Effector memory CD8-positive, alpha-beta T cell (primary cell): ENCODE measurements at regions not wholly inside any gene's neighbourhood (a gene's known extent, or its start where the extent isn't known, plus 50 kb on each side); places are given as distances from the start of the nearest gene placed in this dataset.

ENCODE experiments used
- ATAC-seq: fragments of 150-1000 bp; cut with Tn5 transposase; replicated peaks from 2 replicates; pipeline ENCODE4 v1.10.0; 2021; ENCODE audit warnings: mild to moderate bottlenecking, moderate library complexity
- DNase-seq, 3 experiments: peaks; one replicate each; pipeline ENCODE4 v3.0.0; 2021
- H3K27ac Mint-ChIP-seq, 2 donors: one replicate each; pipeline ENCODE4 v1.8.0; 2022; ENCODE audit warnings: mild to moderate bottlenecking in 2 of 2, mixed read lengths in 2 of 2, moderate library complexity in 2 of 2
- H3K27me3 Mint-ChIP-seq, 2 donors: one replicate each; pipeline ENCODE4 v1.8.0; 2022; ENCODE audit warnings: mixed read lengths in 2 of 2
- H3K36me3 Mint-ChIP-seq: one replicate; pipeline ENCODE4 v1.8.0; 2022; ENCODE audit warnings: mild to moderate bottlenecking, moderate library complexity, mixed read lengths; ENCODE audit not compliant: insufficient read depth
- H3K4me1 Mint-ChIP-seq, 2 donors: one replicate each; pipeline ENCODE4 v1.8.0; 2022; ENCODE audit warnings: low read depth in 2 of 2, mixed read lengths in 2 of 2
- H3K4me3 Mint-ChIP-seq, 2 donors: one replicate each; pipeline ENCODE4 v1.8.0; 2022; ENCODE audit warnings: mild to moderate bottlenecking in 2 of 2, mixed read lengths in 2 of 2, moderate library complexity in 2 of 2
- H3K9me3 Mint-ChIP-seq, 2 donors: one replicate each; pipeline ENCODE4 v1.8.0; 2022; ENCODE audit warnings: mixed read lengths in 2 of 2

GRCh38 chr2:157159221-157159934, 98.1 kb upstream of the GALNT5 start:
- no peak for ATAC-seq
- Mint-ChIP-seq H3K36me3 (no peaks in the 10 kb centered on the region), H3K27me3 (peaks cover 0 to 10% of the 10 kb centered on the region in 2 donors), H3K4me3 (no peak overlapping the region), H3K9me3 (no peaks in the 10 kb centered on the region), H3K4me1 (no peaks in the 10 kb centered on the region), H3K27ac (no peak overlapping the region)
- no peak for DNase-seq

DNA sequence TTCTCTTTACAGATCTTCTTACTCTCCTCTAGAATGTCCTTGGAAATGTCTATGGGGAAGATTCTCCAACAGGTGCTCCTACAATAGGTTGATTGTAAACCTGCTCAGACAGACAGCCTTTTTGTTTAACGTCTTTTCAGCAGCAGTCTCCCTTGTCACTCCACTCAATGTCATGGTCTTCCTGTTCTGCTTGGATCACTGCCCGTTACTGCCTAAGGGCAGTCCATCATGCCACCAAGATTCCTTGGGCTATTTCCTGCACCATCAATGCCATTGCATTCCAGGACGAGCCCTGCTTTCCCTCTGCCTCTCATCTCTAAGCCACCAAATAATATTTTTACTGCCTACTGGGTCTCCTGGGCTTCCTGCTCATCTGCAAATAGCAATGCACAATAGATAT, 97.4 kb upstream of the GALNT5 start:
- H3K27me3 Mint-ChIP-seq = peaks cover 0 to 3% of the 10 kb centered on the region in 2 donors
- H3K4me1 Mint-ChIP-seq = no peaks in the 10 kb centered on the region
- no peak overlapping the region for H3K4me3 Mint-ChIP-seq
- H3K36me3 Mint-ChIP-seq = no peaks in the 10 kb centered on the region
- ATAC-seq = no peak
- no peak for DNase-seq
- H3K27ac Mint-ChIP-seq = no peak overlapping the region
- no peaks in the 10 kb centered on the region for H3K9me3 Mint-ChIP-seq

- no peak overlapping the region for H3K4me3 Mint-ChIP-seq
- H3K27me3 Mint-ChIP-seq = no peaks in the 10 kb centered on the region
- H3K27ac Mint-ChIP-seq = no peak overlapping the region
- H3K36me3 Mint-ChIP-seq = no peaks in the 10 kb centered on the region
- H3K9me3 Mint-ChIP-seq = no peaks in the 10 kb centered on the region
- ATAC-seq (no peak), DNase-seq (no peak)
- no peaks in the 10 kb centered on the region for H3K4me1 Mint-ChIP-seq
Measured at GRCh38 chr2:157164370-157164769, 93.1 kb upstream of the GALNT5 start.

DNA sequence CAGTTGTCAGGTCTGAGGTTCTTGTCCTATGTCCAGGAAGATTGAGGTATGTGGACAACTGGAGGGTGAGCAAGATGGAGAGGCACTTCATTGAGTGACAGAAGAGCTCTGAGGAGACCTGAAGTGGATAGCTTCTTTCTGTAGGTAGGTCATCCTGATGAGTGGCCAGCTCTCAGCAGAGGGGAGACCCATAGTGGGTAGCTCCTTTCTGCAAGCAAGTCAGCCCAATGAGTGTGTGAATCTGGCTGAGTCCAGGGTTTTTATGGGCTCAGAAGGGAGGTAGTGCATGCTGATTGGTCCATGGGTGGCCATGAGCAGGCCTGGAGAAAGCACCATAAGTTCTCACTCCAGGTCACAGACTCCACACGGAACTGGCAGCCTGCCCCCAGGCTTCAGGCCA, 92.6 kb upstream of the GALNT5 start:
- DNase-seq = no peak
- no peak overlapping the region for H3K27ac Mint-ChIP-seq
- H3K4me1 Mint-ChIP-seq = no peaks in the 10 kb centered on the region
- peaks cover 0 to 2% of the 10 kb centered on the region in 2 donors for H3K27me3 Mint-ChIP-seq
- no peak for ATAC-seq
- no peaks in the 10 kb centered on the region for H3K36me3 Mint-ChIP-seq
- no peak overlapping the region for H3K4me3 Mint-ChIP-seq
- no peaks in the 10 kb centered on the region for H3K9me3 Mint-ChIP-seq

GRCh38 chr2:157168501-157168900, 89.0 kb upstream of the GALNT5 start:
- Mint-ChIP-seq H3K27ac (no peak overlapping the region), H3K9me3 (no peaks in the 10 kb centered on the region), H3K4me1 (no peaks in the 10 kb centered on the region), H3K36me3 (no peaks in the 10 kb centered on the region), H3K4me3 (no peak overlapping the region), H3K27me3 (peaks cover 0 to 6% of the 10 kb centered on the region in 2 donors)
- DNase-seq (no peak), ATAC-seq (no peak)

- no peak overlapping the region for H3K4me3 Mint-ChIP-seq
- DNase-seq (no peak), ATAC-seq (no peak)
- peaks cover 0 to 11% of the 10 kb centered on the region in 2 donors for H3K27me3 Mint-ChIP-seq
- H3K36me3 Mint-ChIP-seq = no peaks in the 10 kb centered on the region
- no peak overlapping the region for H3K27ac Mint-ChIP-seq
- H3K4me1 Mint-ChIP-seq = no peaks in the 10 kb centered on the region
- H3K9me3 Mint-ChIP-seq = no peaks in the 10 kb centered on the region
Measured at GRCh38 chr2:157169889-157170288, 87.6 kb upstream of the GALNT5 start.

GRCh38 chr2:157170299-157170698, 87.2 kb upstream of the GALNT5 start:
- DNase-seq (no peak), ATAC-seq (no peak)
- H3K27ac Mint-ChIP-seq = no peak overlapping the region
- H3K9me3 Mint-ChIP-seq = no peaks in the 10 kb centered on the region
- peaks cover 0 to 11% of the 10 kb centered on the region in 2 donors for H3K27me3 Mint-ChIP-seq
- H3K36me3 Mint-ChIP-seq = no peaks in the 10 kb centered on the region
- no peak overlapping the region for H3K4me3 Mint-ChIP-seq
- no peaks in the 10 kb centered on the region for H3K4me1 Mint-ChIP-seq

GRCh38 chr2:157172239-157172638, 85.3 kb upstream of the GALNT5 start:
- H3K27me3 Mint-ChIP-seq = peaks cover 0 to 11% of the 10 kb centered on the region in 2 donors
- ATAC-seq (no peak), DNase-seq (no peak)
- H3K4me1 Mint-ChIP-seq = no peaks in the 10 kb centered on the region
- H3K9me3 Mint-ChIP-seq = no peaks in the 10 kb centered on the region
- H3K27ac Mint-ChIP-seq = no peak overlapping the region
- no peaks in the 10 kb centered on the region for H3K36me3 Mint-ChIP-seq
- no peak overlapping the region for H3K4me3 Mint-ChIP-seq

- no peak overlapping the region for H3K4me3 Mint-ChIP-seq
- H3K4me1 Mint-ChIP-seq = no peaks in the 10 kb centered on the region
- H3K27ac Mint-ChIP-seq = no peak overlapping the region
- no peak for DNase-seq
- no peaks in the 10 kb centered on the region for H3K36me3 Mint-ChIP-seq
- no peak for ATAC-seq
- H3K27me3 Mint-ChIP-seq = peaks cover 0 to 11% of the 10 kb centered on the region in 2 donors
- no peaks in the 10 kb centered on the region for H3K9me3 Mint-ChIP-seq
Measured at GRCh38 chr2:157172866-157173578, 84.5 kb upstream of the GALNT5 start.

GRCh38 chr2:157173740-157174184, 83.7 kb upstream of the GALNT5 start:
- no peak overlapping the region for H3K4me3 Mint-ChIP-seq
- DNase-seq (no peak), ATAC-seq (no peak)
- no peak overlapping the region for H3K27ac Mint-ChIP-seq
- no peaks in the 10 kb centered on the region for H3K9me3 Mint-ChIP-seq
- H3K4me1 Mint-ChIP-seq = no peaks in the 10 kb centered on the region
- no peaks in the 10 kb centered on the region for H3K36me3 Mint-ChIP-seq
- H3K27me3 Mint-ChIP-seq = peaks cover 0 to 11% of the 10 kb centered on the region in 2 donors

GRCh38 chr2:157174321-157174720, 83.2 kb upstream of the GALNT5 start:
- DNase-seq (no peak), ATAC-seq (no peak)
- H3K4me1 Mint-ChIP-seq = no peaks in the 10 kb centered on the region
- no peaks in the 10 kb centered on the region for H3K36me3 Mint-ChIP-seq
- H3K4me3 Mint-ChIP-seq = no peak overlapping the region
- no peak overlapping the region for H3K27ac Mint-ChIP-seq
- H3K9me3 Mint-ChIP-seq = no peaks in the 10 kb centered on the region
- H3K27me3 Mint-ChIP-seq = peaks cover 0 to 11% of the 10 kb centered on the region in 2 donors

- Mint-ChIP-seq H3K4me1 (no peaks in the 10 kb centered on the region), H3K9me3 (no peaks in the 10 kb centered on the region), H3K36me3 (no peaks in the 10 kb centered on the region), H3K4me3 (no peak overlapping the region), H3K27me3 (peaks cover 0 to 8% of the 10 kb centered on the region in 2 donors), H3K27ac (no peak overlapping the region)
- ATAC-seq (no peak), DNase-seq (no peak)
Measured at GRCh38 chr2:157176602-157177001, 80.9 kb upstream of the GALNT5 start.

DNA sequence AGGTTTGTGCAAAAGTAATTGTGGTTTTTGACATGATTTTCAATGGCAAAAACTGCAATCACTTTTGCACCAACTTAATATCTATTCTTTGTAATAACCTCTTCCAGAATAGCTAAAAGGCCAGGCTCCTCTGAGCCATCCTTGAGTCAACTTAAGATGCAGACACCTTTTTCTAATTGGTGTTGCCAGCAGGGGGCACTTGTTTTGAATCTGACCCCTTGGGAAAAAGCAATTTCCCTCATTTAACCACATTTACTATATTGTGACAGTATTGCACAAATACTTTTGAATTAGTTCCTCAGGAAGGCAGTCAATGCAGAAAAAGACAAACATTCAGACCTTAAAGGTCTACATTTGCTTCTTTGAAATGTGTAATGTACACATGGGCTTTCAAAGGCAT, 78.6 kb upstream of the GALNT5 start:
- no peaks in the 10 kb centered on the region for H3K9me3 Mint-ChIP-seq
- ATAC-seq (no peak), DNase-seq (no peak)
- no peak overlapping the region for H3K27ac Mint-ChIP-seq
- peaks cover 1 to 2% of the 10 kb centered on the region in 2 donors for H3K27me3 Mint-ChIP-seq
- H3K36me3 Mint-ChIP-seq = no peaks in the 10 kb centered on the region
- H3K4me3 Mint-ChIP-seq = no peak overlapping the region
- H3K4me1 Mint-ChIP-seq = peaks cover 0 to 8% of the 10 kb centered on the region in 2 donors
